WTC11 (cell line): ENCODE measurements at regions not wholly inside any gene's neighbourhood (a gene's known extent, or its start where the extent isn't known, plus 50 kb on each side); places are given as distances from the start of the nearest gene placed in this dataset.

ENCODE experiments used
- ATAC-seq: fragments of 200-7000 bp; cut with Tn5 transposase; 2 replicates; pipeline ENCODE4 v1.10.0; 2021; ENCODE audit warnings: mild to moderate bottlenecking, moderate library complexity
- CTCF ChIA-PET: fragments of 300-600 bp; sonication (Branson Sonifier 250); formaldehyde crosslinking; loops from one replicate; lab custom pipeline; 2021; ENCODE audit warnings: antibody characterized with exemption; lab: Charles Lee
- POLR2A ChIA-PET: fragments of 350-600 bp; sonication (Branson Sonifier 250); formaldehyde crosslinking; loops from one replicate; lab custom pipeline; 2021; ENCODE audit warnings: antibody characterized with exemption; lab: Charles Lee
- DNase-seq: peaks from one replicate; pipeline ENCODE4 v3.0.0; 2021; ENCODE audit warnings: low spot score
- H3K27ac Mint-ChIP-seq: 2 replicates; pipeline ENCODE4 v1.8.0; 2021; ENCODE audit warnings: mixed read lengths
- H3K27me3 Mint-ChIP-seq: 2 replicates; pipeline ENCODE4 v1.8.0; 2021; ENCODE audit warnings: low read depth, mild to moderate bottlenecking, moderate library complexity, mixed read lengths
- H3K36me3 Mint-ChIP-seq: 2 replicates; pipeline ENCODE4 v1.8.0; 2021; ENCODE audit warnings: mixed read lengths
- H3K4me1 Mint-ChIP-seq: 2 replicates; pipeline ENCODE4 v1.8.0; 2022; ENCODE audit warnings: mixed read lengths
- H3K4me3 Mint-ChIP-seq: 2 replicates; pipeline ENCODE4 v1.8.0; 2021; ENCODE audit warnings: mild to moderate bottlenecking, moderate library complexity, mixed read lengths
- H3K9me3 Mint-ChIP-seq: 2 replicates; pipeline ENCODE4 v1.8.0; 2021; ENCODE audit warnings: mixed read lengths
- ATF3 ChIP-seq: sonication (generic); formaldehyde crosslinking; conservative IDR thresholded peaks from 2 replicates; pipeline ENCODE4 v1.8.1; 2022; ENCODE audit warnings: mild to moderate bottlenecking, missing genetic modification reagents
- EMX1 ChIP-seq: fragments of 250-450 bp; sonication (Bioruptor Pico); IDR thresholded peaks from 2 replicates; pipeline ENCODE4 v1.8.0; 2021; ENCODE audit warnings: mild to moderate bottlenecking
- ESRRA ChIP-seq: sonication (generic); formaldehyde crosslinking; IDR thresholded peaks from 2 replicates; pipeline ENCODE4 v1.8.1; 2022; ENCODE audit warnings: mild to moderate bottlenecking, missing genetic modification reagents, borderline replicate concordance
- FOXP1 ChIP-seq: sonication (generic); formaldehyde crosslinking; IDR thresholded peaks from 2 replicates; pipeline ENCODE4 v1.8.0; 2022; ENCODE audit warnings: missing genetic modification reagents, mild to moderate bottlenecking, moderate library complexity, borderline replicate concordance
- GRHL2 ChIP-seq: fragments of 250-450 bp; sonication (Bioruptor Pico); IDR thresholded peaks from 2 replicates; pipeline ENCODE4 v1.8.0; 2022; ENCODE audit warnings: mild to moderate bottlenecking, moderate library complexity; ENCODE audit not compliant: insufficient replicate concordance, severe bottlenecking
- MYBL2 ChIP-seq: sonication (generic); formaldehyde crosslinking; IDR thresholded peaks from 2 replicates; pipeline ENCODE4 v1.8.1; 2023; ENCODE audit warnings: mild to moderate bottlenecking, moderate library complexity, missing genetic modification reagents
- TEAD4 ChIP-seq: sonication (generic); formaldehyde crosslinking; IDR thresholded peaks from 2 replicates; pipeline ENCODE4 v1.8.0; 2022; ENCODE audit warnings: mild to moderate bottlenecking, missing genetic modification reagents
- TP53 ChIP-seq: sonication (generic); formaldehyde crosslinking; IDR thresholded peaks from 2 replicates; pipeline ENCODE4 v1.8.1; 2023; ENCODE audit warnings: mild to moderate bottlenecking, missing genetic modification reagents
- USF1 ChIP-seq: sonication (generic); formaldehyde crosslinking; IDR thresholded peaks from 2 replicates; pipeline ENCODE4 v1.8.0; 2022; ENCODE audit warnings: mild to moderate bottlenecking, missing genetic modification reagents
- ZBTB21 ChIP-seq: sonication (generic); formaldehyde crosslinking; IDR thresholded peaks from 2 replicates; pipeline ENCODE4 v1.8.1; 2023; ENCODE audit warnings: mild to moderate bottlenecking, missing genetic modification reagents, borderline replicate concordance
- ZNF396 ChIP-seq: fragments of 250-450 bp; sonication (Bioruptor Pico); IDR thresholded peaks from 2 replicates; pipeline ENCODE4 v1.8.0; 2021; ENCODE audit warnings: mild to moderate bottlenecking, moderate library complexity, borderline replicate concordance
- ZNF512 ChIP-seq: sonication (generic); formaldehyde crosslinking; IDR thresholded peaks from 2 replicates; pipeline ENCODE4 v1.8.1; 2022; ENCODE audit warnings: missing genetic modification reagents, borderline replicate concordance
- TF ChIP-seq, protein P1 (sequence below): sonication (generic); formaldehyde crosslinking; IDR thresholded peaks from 2 replicates; pipeline ENCODE4 v1.8.0; 2023; ENCODE audit warnings: mild to moderate bottlenecking, missing genetic modification reagents
- TF ChIP-seq, protein P2 (sequence below): sonication (generic); formaldehyde crosslinking; IDR thresholded peaks from 2 replicates; pipeline ENCODE4 v1.8.0; 2023; ENCODE audit warnings: missing genetic modification reagents, mild to moderate bottlenecking, borderline replicate concordance
- TF ChIP-seq, protein P3 (sequence below): fragments of 250-450 bp; sonication (Bioruptor Pico); IDR thresholded peaks from 2 replicates; pipeline ENCODE4 v1.9.0; 2021; ENCODE audit warnings: moderate library complexity, mild to moderate bottlenecking, inconsistent platforms, borderline replicate concordance
- TF ChIP-seq, protein P4 (sequence below): fragments of 250-450 bp; sonication (Bioruptor Pico); conservative IDR thresholded peaks from 2 replicates; pipeline ENCODE4 v1.9.0; 2021; ENCODE audit warnings: mild to moderate bottlenecking

DNA sequence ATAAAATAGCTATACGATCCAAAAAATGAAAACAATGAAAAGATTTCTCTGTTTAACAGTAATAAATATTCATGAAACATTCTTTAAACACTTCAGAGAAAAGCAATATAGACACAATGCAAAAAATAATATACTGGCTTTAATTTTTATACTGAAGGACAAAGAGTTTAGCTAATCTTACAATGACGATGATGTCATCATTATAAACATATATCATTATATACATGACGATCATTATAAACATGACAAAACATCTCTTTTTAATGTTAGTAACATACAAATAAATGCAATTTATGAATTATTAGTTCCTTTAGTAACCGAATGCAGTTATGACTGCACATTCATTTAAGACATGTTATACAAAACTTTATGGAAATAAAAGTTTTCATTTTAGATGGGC, 1434.6 kb downstream of the PCDH18 start:
- Mint-ChIP-seq H3K27ac (no peak overlapping the region), H3K27me3 (no peaks in the 10 kb centered on the region), H3K9me3 (peaks cover 6% of the 10 kb centered on the region), H3K36me3 (no peaks in the 10 kb centered on the region), H3K4me1 (peaks cover 6% of the 10 kb centered on the region; the same call in 1 of the 2 replicates), H3K4me3 (no peak overlapping the region)
- TF ChIP-seq, protein P1, sequence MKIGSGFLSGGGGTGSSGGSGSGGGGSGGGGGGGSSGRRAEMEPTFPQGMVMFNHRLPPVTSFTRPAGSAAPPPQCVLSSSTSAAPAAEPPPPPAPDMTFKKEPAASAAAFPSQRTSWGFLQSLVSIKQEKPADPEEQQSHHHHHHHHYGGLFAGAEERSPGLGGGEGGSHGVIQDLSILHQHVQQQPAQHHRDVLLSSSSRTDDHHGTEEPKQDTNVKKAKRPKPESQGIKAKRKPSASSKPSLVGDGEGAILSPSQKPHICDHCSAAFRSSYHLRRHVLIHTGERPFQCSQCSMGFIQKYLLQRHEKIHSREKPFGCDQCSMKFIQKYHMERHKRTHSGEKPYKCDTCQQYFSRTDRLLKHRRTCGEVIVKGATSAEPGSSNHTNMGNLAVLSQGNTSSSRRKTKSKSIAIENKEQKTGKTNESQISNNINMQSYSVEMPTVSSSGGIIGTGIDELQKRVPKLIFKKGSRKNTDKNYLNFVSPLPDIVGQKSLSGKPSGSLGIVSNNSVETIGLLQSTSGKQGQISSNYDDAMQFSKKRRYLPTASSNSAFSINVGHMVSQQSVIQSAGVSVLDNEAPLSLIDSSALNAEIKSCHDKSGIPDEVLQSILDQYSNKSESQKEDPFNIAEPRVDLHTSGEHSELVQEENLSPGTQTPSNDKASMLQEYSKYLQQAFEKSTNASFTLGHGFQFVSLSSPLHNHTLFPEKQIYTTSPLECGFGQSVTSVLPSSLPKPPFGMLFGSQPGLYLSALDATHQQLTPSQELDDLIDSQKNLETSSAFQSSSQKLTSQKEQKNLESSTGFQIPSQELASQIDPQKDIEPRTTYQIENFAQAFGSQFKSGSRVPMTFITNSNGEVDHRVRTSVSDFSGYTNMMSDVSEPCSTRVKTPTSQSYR (CRISPR knock-in tag): no peak
- TF ChIP-seq, protein P2, sequence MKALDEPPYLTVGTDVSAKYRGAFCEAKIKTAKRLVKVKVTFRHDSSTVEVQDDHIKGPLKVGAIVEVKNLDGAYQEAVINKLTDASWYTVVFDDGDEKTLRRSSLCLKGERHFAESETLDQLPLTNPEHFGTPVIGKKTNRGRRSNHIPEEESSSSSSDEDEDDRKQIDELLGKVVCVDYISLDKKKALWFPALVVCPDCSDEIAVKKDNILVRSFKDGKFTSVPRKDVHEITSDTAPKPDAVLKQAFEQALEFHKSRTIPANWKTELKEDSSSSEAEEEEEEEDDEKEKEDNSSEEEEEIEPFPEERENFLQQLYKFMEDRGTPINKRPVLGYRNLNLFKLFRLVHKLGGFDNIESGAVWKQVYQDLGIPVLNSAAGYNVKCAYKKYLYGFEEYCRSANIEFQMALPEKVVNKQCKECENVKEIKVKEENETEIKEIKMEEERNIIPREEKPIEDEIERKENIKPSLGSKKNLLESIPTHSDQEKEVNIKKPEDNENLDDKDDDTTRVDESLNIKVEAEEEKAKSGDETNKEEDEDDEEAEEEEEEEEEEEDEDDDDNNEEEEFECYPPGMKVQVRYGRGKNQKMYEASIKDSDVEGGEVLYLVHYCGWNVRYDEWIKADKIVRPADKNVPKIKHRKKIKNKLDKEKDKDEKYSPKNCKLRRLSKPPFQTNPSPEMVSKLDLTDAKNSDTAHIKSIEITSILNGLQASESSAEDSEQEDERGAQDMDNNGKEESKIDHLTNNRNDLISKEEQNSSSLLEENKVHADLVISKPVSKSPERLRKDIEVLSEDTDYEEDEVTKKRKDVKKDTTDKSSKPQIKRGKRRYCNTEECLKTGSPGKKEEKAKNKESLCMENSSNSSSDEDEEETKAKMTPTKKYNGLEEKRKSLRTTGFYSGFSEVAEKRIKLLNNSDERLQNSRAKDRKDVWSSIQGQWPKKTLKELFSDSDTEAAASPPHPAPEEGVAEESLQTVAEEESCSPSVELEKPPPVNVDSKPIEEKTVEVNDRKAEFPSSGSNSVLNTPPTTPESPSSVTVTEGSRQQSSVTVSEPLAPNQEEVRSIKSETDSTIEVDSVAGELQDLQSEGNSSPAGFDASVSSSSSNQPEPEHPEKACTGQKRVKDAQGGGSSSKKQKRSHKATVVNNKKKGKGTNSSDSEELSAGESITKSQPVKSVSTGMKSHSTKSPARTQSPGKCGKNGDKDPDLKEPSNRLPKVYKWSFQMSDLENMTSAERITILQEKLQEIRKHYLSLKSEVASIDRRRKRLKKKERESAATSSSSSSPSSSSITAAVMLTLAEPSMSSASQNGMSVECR (CRISPR knock-in tag): no peak
- ATAC-seq: no peak
- ChIA-PET POLR2A (no interaction called here), CTCF (no interaction called here)
- DNase-seq: no peak

- H3K9me3 Mint-ChIP-seq: no peaks in the 10 kb centered on the region
- no peaks in the 10 kb centered on the region for H3K27me3 Mint-ChIP-seq
- ATAC-seq (no peak), DNase-seq (no peak)
- CTCF ChIA-PET: no interaction called here
- no peaks in the 10 kb centered on the region for H3K4me1 Mint-ChIP-seq
- POLR2A ChIA-PET: no interaction called here
- no peak overlapping the region for H3K27ac Mint-ChIP-seq
- no peak overlapping the region for H3K4me3 Mint-ChIP-seq
- H3K36me3 Mint-ChIP-seq: no peaks in the 10 kb centered on the region
- TF ChIP-seq ZNF512 (no peak), ESRRA (CRISPR knock-in tag) (no peak), ZNF396 (CRISPR knock-in tag) (no peak), FOXP1 (CRISPR knock-in tag) (no peak), EMX1 (CRISPR knock-in tag) (no peak), GRHL2 (CRISPR knock-in tag) (no peak), TEAD4 (CRISPR knock-in tag) (no peak), ATF3 (CRISPR knock-in tag) (no peak), MYBL2 (CRISPR knock-in tag) (no peak), ZBTB21 (no peak), USF1 (no peak), TP53 (no peak)
- TF ChIP-seq, protein P3, sequence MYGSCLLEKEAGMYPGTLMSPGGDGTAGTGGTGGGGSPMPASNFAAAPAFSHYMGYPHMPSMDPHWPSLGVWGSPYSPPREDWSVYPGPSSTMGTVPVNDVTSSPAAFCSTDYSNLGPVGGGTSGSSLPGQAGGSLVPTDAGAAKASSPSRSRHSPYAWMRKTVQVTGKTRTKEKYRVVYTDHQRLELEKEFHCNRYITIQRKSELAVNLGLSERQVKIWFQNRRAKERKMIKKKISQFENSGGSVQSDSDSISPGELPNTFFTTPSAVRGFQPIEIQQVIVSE (CRISPR knock-in tag): no peak
- TF ChIP-seq, protein P4, sequence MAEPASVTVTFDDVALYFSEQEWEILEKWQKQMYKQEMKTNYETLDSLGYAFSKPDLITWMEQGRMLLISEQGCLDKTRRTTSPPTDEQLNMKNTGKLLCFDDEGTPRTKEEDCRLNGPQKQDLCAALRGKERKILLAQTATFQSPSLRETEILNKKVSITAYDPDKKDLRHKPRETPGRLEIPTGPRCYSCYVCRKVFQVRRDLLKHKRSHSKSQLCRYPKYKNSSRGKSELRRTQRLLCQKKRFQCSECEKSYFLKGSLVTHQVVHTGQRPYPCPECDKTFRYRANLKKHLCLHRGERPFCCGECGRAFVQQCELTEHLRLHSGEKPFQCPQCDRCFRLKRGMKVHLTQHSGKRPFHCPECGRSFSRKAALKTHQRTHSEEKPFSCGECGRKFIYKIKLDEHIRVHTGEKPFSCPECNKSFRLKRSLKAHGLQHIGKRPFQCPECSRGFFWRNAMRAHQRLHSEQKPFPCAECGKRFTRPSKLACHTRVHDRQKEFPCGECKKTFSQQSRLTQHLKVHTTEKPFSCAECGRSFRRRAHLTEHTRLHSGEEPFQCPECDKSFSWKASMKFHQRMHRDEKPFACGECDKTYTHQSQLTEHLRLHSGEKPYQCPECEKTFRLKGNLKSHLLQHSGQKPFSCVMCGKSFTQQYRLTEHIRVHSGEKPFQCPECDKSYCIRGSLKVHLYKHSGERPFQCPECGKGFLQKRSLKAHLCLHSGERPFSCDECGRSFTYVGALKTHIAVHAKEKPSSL: no peak
These were observed 1444.0 kb downstream of the PCDH18 start for GRCh38 chr4:136088211-136088867.
